VCaP (cell line): ENCODE measurements at regions not wholly inside any gene's neighbourhood (a gene's known extent, or its start where the extent isn't known, plus 50 kb on each side); places are given as distances from the start of the nearest gene placed in this dataset.

Source experiments
- H3K27ac ChIP-seq: fragments of 450-650 bp; 2 replicates; pipeline ENCODE4 v1.5.1; 2017
- CTCF ChIP-seq: fragments of 450-650 bp; conservative IDR thresholded peaks from 2 replicates; pipeline ENCODE4 v1.5.1; 2017; ENCODE audit warnings: mild to moderate bottlenecking, moderate library complexity

DNA sequence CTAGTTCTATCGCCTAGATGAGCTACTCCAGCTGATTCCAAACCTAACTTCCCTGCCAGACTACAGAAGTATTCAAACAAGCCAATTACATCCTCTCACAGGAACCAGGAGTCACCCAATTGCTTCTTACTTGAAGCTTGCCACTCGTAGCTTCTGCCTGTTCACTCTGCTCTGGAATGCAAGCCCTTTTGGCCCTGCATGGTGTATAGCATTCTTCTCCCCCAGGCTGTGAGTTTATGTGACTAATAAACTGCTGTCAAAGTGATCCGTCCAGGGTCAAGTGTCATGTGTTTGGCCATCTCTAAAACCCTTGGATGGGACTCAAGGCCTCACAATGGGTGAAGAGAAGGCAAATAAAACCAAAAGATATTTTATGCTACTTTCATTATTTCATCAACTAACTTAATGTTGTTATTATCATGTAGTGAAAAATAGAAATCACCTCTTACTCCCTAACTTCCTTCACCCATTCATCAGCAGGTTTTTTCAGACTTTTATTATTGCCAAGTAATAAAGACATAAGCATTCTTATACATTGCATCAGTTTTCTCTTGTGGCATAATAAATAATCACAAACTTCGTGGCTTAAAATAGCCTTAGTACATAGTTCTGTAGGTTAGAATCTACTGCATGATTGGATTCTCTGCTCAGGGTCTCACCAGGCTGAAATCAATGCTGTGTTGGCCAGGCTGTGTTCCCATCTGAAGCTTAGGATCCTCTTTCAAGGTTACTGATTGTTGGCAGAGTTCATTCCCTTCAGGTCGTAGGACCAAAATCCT lies 1981.7 kb upstream of the FLRT2 start:
- TF ChIP-seq CTCF = no peak
- no peak overlapping the region for H3K27ac ChIP-seq

DNA sequence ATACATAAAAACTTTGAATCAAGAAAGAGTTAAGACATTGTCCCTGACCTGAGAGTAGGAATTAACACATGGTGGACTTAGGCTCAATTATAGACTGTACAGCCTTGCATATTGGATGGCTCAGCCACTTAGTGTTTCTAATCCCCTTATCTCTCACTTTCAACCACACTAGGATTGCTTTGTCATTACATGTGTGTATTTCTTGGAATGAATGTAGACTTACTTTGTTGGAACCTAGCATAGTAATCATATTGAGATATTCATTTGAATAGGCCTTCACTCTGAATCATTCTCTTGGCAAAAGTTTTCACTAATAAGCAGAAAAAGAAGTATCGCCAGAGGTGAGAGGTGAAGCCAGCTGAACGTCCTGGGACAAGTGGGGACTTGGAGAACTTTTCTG lies 1973.9 kb upstream of the FLRT2 start:
- TF ChIP-seq CTCF = no peak
- no peak overlapping the region for H3K27ac ChIP-seq

GRCh38 chr14:83556746-83557453 lies 1973.0 kb upstream of the FLRT2 start:
- no peak overlapping the region for H3K27ac ChIP-seq

DNA sequence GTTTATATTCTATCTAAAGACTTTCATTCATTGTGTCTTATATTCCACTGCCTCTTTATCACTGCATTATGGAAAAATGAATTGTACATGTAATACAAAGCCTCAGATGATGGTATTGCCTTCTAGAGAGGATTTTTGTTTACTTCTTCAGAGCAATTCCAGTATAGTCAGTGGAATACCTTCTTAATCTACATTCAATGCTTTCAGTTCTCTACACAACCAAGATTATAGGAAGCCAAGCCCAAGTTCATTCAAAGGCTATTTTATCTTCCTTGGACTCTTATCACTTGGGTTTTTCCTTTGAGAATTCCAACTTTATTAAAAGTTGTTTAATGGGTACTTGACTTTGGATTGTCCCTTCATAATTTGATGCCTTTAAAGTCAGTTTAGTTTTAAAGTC lies 1971.0 kb upstream of the FLRT2 start:
- no peak overlapping the region for H3K27ac ChIP-seq
- no peak for TF ChIP-seq CTCF

More at GRCh38 chr14:83556746-83557453, 1973.0 kb upstream of the FLRT2 start:
- no peak for TF ChIP-seq CTCF

- no peak overlapping the region for H3K27ac ChIP-seq
- TF ChIP-seq CTCF = no peak
Observed at GRCh38 chr14:83559721-83560120, 1970.2 kb upstream of the FLRT2 start.

- TF ChIP-seq CTCF = no peak
Observed at GRCh38 chr14:83561261-83561660, 1968.7 kb upstream of the FLRT2 start.

DNA sequence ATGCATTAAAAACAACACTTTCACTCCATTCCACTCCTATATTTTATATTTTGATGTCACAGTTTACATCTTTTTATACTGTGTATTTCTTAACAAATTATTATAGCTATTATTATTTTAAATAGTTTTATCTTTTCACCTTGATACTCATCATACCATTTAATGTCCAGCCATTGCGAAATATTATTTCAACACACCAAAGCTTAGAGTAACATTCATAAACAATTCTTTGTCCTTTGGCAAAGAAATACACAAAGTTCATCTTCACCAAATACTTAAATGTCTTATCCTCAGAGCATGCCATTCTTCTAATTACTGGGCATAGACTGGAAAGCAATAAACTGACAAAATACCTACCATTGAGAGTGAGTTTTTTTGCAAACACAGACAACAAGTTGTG lies 1963.4 kb upstream of the FLRT2 start:
- no peak for TF ChIP-seq CTCF
- H3K27ac ChIP-seq = no peak overlapping the region

More at GRCh38 chr14:83561261-83561660, 1968.7 kb upstream of the FLRT2 start:
- no peak overlapping the region for H3K27ac ChIP-seq
